Heart left ventricle (tissue), 13 donors: ENCODE measurements at regions not wholly inside any gene's neighbourhood (a gene's known extent, or its start where the extent isn't known, plus 50 kb on each side); places are given as distances from the start of the nearest gene placed in this dataset.

Source experiments
- POLR2A ChIP-seq, 2 donors: fragments of 450-650 bp; IDR thresholded peaks; one replicate each; pipeline ENCODE4 v1.6.1; 2017; ENCODE audit warnings: antibody characterized with exemption in 2 of 2, mild to moderate bottlenecking in 2 of 2, moderate library complexity in 2 of 2
- TF ChIP-seq, protein P1 (sequence below), 12 donors: fragments of 200-600 bp; sonication (generic) in 4 of 12; IDR thresholded peaks; one replicate each; pipeline versions ENCODE4 v1.5.0 to v1.8.0; 2018 to 2022; ENCODE audit warnings: antibody characterized with exemption in 12 of 12, mild to moderate bottlenecking in 5 of 12
- donor health status: ischemic (EF 13 %, LVEDD 7.1; RV severe dilation, severe dysfunction).
- donor health status: DM: no; HTN: yes; CAD: no.
- donor health status: DM: no; HTN: no; CAD: no.
- donor health status: ischemic (EF 25% LVEDD 6.9; RV normal size, moderate dysfunction).
- donor health status: ischemic (EF 25% LVEDD 5.7; RV mildly dilated, moderate dysfunction).
- donor health status: ischemic (EF 35%, LVEDD 5.7; RV mildly dilated, moderate dysfunction).
- donor health status: nonischemic (EF 11% LVEDD 7.7; RV severe dilation, severe dysfunction).
- donor health status: DM: yes; HTN: yes; CAD: no.
- donor health status: PGD.
- donor health status: ischemic (EF 29% LVEDD 5.4; RV normal size, mild dysfunction).
- donor health status: nonischemic (EF 23%, LVEDD 6.1; RV moderate dilation, normal function).

DNA sequence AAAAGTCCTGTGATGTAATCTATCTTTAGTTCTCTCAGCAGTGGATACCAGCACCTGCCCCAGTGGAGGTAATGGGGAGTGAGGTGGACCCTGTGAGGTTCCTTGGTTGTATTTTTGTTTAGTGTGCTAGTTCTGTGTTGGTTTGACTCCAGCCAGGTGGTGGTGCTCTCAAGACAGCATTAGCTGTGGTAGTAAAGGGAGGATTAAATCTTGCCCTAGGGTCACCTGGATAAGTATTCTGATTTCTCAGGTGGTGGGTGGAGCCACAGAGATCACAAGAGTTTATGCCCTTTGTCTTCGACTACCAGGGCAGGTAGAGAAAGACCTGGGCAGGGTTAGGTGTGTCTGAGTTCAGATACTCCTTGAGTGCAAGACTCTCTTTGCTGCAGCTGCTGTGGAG, 176.3 kb upstream of the EDA2R start:
- TF ChIP-seq, protein P1, sequence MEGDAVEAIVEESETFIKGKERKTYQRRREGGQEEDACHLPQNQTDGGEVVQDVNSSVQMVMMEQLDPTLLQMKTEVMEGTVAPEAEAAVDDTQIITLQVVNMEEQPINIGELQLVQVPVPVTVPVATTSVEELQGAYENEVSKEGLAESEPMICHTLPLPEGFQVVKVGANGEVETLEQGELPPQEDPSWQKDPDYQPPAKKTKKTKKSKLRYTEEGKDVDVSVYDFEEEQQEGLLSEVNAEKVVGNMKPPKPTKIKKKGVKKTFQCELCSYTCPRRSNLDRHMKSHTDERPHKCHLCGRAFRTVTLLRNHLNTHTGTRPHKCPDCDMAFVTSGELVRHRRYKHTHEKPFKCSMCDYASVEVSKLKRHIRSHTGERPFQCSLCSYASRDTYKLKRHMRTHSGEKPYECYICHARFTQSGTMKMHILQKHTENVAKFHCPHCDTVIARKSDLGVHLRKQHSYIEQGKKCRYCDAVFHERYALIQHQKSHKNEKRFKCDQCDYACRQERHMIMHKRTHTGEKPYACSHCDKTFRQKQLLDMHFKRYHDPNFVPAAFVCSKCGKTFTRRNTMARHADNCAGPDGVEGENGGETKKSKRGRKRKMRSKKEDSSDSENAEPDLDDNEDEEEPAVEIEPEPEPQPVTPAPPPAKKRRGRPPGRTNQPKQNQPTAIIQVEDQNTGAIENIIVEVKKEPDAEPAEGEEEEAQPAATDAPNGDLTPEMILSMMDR (IDR thresholded peaks at IDR 0.05): no peak
- no peak for TF ChIP-seq POLR2A (IDR thresholded peaks at IDR 0.05)
